Renal cortical epithelial cell (primary cell): ENCODE measurements at regions not wholly inside any gene's neighbourhood (a gene's known extent, or its start where the extent isn't known, plus 50 kb on each side); places are given as distances from the start of the nearest gene placed in this dataset.

Source experiments
- DNase-seq: peaks from one replicate; pipeline ENCODE4 v3.0.0-alpha.2; 2011; ENCODE audit warnings: low read depth

GRCh38 chr13:78979349-78979748, 320.4 kb upstream of the OBI1 start:
- DNase-seq = no peak

GRCh38 chr13:78978381-78978998, 319.5 kb upstream of the OBI1 start:
- peak; percentile 60 for DNase-seq

- no peak for DNase-seq
Measured at GRCh38 chr13:78977311-78977710, 318.4 kb upstream of the OBI1 start.

- no peak for DNase-seq
Measured at GRCh38 chr13:78976696-78977095, 317.7 kb upstream of the OBI1 start.

- no peak for DNase-seq
Measured at GRCh38 chr13:78972561-78972960, 313.6 kb upstream of the OBI1 start.

GRCh38 chr13:78971355-78972025, 312.5 kb upstream of the OBI1 start:
- DNase-seq = no peak

GRCh38 chr13:78960881-78961280, 301.9 kb upstream of the OBI1 start:
- DNase-seq = no peak

GRCh38 chr13:78958006-78958405, 299.1 kb upstream of the OBI1 start:
- no peak for DNase-seq

- no peak for DNase-seq
Measured at GRCh38 chr13:78940455-78941130, 281.6 kb upstream of the OBI1 start.

- DNase-seq = no peak
Measured at GRCh38 chr13:78934336-78934735, 275.4 kb upstream of the OBI1 start.

- no peak for DNase-seq
Measured at GRCh38 chr13:78915015-78915414, 256.1 kb upstream of the OBI1 start.

- no peak for DNase-seq
Measured at GRCh38 chr13:78913656-78914055, 254.7 kb upstream of the OBI1 start.

- no peak for DNase-seq
Measured at GRCh38 chr13:78910147-78910546, 251.2 kb upstream of the OBI1 start.

- DNase-seq = no peak
Measured at GRCh38 chr13:78909276-78909675, 250.3 kb upstream of the OBI1 start.

- DNase-seq = no peak
Measured at GRCh38 chr13:78907006-78907405, 248.1 kb upstream of the OBI1 start.

- no peak for DNase-seq
Measured at GRCh38 chr13:78897200-78897599, 238.2 kb upstream of the OBI1 start.

- no peak for DNase-seq
Measured at GRCh38 chr13:78884571-78884970, 225.6 kb upstream of the OBI1 start.

- no peak for DNase-seq
Measured at GRCh38 chr13:78881751-78882150, 222.8 kb upstream of the OBI1 start.

GRCh38 chr13:78881054-78881453, 222.1 kb upstream of the OBI1 start:
- no peak for DNase-seq

GRCh38 chr13:78876915-78877549, 218.1 kb upstream of the OBI1 start:
- no peak for DNase-seq

GRCh38 chr13:78875792-78876580, 217.0 kb upstream of the OBI1 start:
- DNase-seq = no peak

- DNase-seq = no peak
Measured at GRCh38 chr13:78868991-78869390, 210.0 kb upstream of the OBI1 start.
